NCI-H1436 (cell line): ENCODE measurements at regions not wholly inside any gene's neighbourhood (a gene's known extent, or its start where the extent isn't known, plus 50 kb on each side); places are given as distances from the start of the nearest gene placed in this dataset.

ENCODE experiments used
- DNase-seq: peaks from one replicate; lab custom pipeline; 2025; lab: John Stamatoyannopoulos, UW

GRCh38 chr5:60374409-60374808 is 325.6 kb downstream of the DEPDC1B start:
- DNase-seq: no peak

DNA sequence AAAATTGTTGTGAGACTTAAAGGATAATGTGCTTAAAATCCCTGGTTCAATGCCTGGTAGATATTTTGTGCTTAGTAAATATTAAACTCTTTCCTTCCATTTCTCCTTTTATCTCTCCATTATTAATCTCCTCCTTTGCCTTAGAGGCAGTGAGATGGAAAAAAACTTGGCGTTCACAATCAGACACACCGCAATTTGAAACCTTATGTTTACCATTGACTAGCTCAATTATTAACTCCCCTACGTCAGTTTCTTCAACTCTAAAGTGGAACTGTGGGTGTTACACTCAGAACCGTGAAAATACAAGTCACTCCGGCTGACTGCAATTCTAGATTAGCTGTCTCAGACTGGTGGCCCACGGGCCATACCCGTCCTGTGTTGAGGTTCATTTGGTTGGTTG is 327.2 kb downstream of the DEPDC1B start:
- no peak for DNase-seq

- no peak for DNase-seq
These were observed 328.9 kb downstream of the DEPDC1B start for GRCh38 chr5:60371065-60371464.

- DNase-seq: no peak
These were observed 329.5 kb downstream of the DEPDC1B start for GRCh38 chr5:60370508-60370907.

- DNase-seq: no peak
These were observed 330.6 kb downstream of the DEPDC1B start for GRCh38 chr5:60369391-60369790.

DNA sequence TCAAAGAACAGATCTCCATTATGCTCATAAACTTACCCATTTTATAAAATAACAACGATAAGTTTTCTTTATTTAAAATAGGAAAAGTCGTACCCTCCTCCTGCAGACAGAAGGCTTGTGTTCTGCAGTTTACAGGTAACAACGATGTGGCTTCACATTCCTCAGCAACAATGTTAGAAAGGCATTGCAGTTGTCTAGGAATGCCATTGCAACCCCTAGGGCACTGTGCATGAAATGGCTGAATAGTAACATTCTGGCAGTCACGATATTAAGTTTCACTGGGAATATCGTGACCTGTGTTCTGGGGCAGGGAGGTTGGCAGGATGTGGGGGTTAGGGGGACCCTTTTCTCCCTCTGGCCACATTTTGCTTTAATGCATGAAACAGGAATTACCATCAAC is 331.9 kb downstream of the DEPDC1B start:
- DNase-seq: no peak

DNA sequence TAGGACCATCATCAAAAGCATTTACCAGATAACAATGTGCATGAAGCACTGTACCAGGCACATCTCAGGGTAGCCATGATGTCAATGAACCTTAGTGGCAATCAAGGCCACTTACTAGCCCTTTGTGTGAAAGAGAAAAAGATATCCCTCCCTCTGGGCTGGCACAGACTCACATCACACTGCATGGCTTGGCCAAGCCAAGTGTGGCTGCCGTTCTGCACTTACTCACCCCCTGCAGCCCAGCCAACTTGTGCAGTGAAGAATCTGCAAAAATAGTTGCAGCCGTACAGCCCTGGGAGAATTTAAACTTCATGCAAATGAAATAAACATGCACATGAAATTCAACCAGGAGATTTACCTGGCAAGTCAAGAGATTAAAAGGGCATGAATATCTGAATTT is 333.5 kb downstream of the DEPDC1B start:
- no peak for DNase-seq

DNA sequence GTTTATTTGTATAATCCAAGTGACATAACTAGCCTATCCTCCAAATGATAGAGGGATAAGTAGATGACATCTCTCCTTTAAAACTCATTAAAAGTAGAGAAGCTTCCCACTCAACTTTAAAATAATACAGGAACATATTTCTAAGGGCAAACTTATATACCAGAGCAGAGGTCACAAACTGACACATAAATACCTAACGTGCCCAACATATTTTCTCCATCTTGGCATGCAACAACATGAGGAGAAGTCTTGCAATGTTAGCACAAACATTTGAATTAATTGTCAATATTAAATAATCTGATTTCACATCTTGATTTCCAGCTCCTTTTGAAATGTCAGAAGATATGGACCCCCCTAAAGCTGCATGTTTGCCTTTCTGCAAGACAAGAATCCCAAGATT is 335.0 kb downstream of the DEPDC1B start:
- no peak for DNase-seq

DNA sequence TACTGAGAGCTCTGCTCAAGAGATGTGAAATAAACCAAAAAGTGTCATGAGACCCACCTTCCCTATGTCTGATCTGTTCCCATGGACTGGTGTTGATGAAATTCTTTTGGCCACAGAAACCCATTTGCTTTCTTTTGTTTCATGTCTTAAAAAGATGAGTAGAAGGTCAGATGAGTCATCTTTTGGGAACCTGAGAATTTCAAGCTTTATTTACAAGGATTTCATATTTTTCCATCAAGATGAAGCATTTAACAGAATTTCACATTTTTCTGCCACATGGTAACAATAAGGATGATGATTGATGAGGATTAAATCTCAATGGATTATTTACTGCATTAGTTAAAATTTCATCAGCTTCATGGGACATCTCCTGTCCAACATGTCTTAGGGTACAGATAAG is 337.8 kb downstream of the DEPDC1B start:
- DNase-seq: no peak

DNA sequence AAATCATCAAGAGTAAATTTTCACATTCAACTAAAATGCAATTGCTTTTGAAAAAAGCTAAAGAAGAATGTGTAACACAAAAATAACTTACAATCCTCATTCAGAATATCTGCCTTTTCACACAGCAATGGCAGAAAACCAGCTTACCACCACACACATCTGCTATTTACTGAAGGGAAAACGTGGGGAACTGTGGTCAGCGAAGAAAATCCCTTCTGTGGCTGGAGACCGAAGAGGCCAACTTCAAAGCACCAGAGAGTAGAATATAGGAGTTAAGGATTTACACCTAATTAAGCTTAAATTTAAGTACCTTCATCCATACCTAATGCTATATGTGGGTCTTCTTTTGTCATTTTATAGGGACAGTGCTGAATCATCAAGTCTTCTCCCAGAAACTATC is 339.6 kb downstream of the DEPDC1B start:
- DNase-seq: no peak

DNA sequence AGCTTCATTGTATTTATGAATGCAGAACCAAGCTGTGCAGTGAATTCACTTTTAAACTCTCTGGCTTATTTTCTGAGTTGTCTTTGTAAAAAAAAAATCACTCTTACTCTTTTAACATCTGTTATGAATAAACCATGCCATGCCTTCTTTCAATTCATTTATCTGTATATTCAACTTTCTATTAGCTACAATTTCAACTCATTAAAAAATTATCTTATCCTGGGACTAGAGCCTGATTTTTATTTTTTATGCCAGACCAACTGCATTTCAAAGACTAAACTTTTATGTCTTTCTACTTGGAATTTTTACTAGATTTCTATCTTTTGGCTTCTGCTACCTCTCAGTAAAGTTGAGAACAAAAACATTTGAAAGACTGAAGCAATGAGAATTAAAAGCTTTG is 342.7 kb downstream of the DEPDC1B start:
- DNase-seq: no peak

- no peak for DNase-seq
These were observed 343.2 kb downstream of the DEPDC1B start for GRCh38 chr5:60356745-60357144.

DNA sequence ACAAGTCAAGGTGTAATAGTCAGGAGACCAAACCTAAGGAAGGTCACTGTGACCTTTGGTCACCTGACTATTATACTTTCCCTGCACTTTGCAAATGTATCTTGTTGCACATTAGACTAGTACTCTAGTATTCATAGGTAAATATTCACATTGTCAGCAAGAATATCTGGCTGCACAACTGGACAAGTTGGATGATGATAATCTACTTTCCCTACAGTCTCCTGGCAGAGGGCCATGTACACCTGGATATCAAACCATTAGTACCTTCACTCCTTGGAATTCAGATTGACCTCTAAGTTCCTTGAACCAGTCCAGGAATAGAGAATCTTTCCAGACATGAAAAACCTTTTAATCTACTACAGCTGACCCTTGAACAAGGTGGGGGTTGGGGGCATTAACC is 344.8 kb downstream of the DEPDC1B start:
- DNase-seq: no peak

DNA sequence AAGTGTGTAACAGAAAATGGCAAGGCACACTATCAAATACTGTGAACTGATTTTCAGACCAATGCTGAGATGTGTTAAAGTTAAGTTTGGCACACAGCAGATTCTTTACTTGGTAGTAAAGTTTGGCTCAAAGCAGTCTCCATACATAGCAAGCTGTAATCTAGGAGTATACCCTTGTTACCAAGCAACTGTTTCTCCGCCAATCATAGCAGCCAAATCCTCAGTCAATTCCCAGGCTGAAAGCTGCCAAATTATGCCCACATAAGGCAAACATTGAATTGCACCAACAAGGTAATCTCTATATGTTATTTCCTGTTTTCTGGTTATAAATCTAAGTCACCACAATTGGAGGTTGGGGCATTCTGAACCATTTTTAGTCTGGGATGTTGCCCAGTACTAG is 345.7 kb downstream of the DEPDC1B start:
- no peak for DNase-seq

DNA sequence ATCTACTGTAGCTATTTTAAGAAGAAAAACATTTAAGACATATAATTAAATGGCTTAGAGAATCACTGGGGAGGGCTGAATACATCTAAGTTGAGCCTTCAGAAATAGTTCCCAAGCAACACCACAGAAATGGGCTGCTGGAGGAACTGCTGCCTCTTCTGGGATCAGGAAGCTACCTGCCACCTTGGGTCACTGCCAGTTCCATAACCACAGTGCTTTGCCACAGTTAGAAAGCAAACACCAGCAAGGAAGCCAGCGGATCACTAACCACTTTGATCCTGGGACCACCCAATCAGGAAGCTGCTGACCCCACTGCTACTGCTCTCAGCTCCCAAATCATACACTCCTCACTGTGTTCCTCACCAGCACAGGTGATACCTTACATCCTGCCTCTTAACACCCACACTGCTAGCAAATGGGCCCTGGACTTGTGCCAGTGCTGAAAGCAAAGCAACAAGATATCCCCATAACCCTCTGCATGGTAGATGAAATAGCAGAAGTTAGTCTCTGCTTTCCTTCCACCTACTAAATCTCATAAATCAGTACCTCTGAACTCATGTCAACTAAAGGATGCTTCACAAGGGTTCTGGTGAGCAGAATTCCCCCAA is 346.9 kb downstream of the DEPDC1B start:
- no peak for DNase-seq

- no peak for DNase-seq
These were observed 349.2 kb downstream of the DEPDC1B start for GRCh38 chr5:60350794-60351193.

DNA sequence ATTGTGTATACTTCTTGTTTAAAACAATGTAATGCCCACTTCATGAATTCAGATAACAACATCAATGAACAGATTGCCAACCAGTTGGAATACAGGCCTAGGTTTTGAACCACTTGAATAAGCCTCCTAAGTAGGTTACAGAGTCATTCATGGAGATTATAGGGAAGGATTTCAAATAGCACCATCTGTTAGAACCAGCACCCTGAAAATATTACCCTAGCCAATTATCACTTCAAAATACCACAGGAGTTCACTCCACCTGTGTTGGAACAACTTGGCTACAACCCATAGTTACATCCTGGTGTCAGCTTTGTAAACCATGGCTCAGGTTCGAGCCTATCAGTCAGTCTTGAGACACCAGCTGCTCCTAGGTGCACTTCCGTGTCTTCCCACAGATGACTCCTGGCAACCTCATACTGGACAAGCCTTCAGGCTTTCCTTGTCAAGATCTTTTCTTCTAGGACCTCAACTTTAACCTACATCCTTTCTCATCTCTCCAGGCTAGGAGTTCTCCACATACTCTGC is 350.0 kb downstream of the DEPDC1B start:
- no peak for DNase-seq

GRCh38 chr5:60346393-60346792 is 353.6 kb downstream of the DEPDC1B start:
- no peak for DNase-seq

GRCh38 chr5:60343102-60343501 is 356.9 kb downstream of the DEPDC1B start:
- no peak for DNase-seq

DNA sequence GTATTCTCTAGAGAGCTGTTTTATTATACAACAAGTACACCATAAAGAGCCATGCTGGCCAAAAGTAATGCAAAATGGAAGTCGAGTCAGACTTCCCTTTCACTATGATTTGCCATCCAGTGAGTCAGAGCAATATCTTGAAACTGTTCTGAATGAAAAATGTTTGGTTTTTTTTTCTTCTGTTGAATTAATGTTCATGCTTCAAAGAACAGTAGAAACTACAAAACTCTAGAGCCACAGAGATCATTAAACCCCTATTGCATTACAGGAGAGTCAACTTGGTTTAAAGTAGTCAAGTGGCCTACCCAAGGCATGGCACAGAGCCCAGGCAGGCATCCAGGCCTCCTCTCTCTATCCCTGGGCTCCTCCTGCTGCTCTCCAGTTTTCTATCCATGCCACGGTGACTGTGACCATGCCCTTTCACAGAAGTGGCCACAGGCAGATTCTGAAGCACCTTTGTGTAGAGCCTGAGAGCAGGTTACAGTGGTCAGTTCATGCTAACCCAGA is 358.9 kb downstream of the DEPDC1B start:
- DNase-seq: no peak

DNA sequence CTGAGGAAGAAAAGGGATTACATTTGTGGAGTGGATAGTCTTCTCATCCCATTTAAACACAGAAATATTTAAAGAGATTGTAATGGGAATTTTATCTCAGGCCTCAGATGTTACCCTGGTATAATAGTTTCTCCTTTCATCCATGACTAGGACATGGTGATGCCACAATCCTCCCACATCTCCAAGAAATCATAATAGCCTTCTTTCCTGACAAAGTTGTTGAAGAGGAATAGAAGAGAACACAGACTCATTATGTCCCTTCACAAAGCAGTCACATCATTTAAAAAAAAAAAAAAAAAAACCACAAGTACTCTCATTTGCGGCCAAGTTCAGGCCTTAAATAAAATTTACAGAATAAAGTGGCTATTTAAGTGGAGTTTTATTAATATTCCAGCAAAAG is 359.6 kb downstream of the DEPDC1B start:
- DNase-seq: no peak

DNA sequence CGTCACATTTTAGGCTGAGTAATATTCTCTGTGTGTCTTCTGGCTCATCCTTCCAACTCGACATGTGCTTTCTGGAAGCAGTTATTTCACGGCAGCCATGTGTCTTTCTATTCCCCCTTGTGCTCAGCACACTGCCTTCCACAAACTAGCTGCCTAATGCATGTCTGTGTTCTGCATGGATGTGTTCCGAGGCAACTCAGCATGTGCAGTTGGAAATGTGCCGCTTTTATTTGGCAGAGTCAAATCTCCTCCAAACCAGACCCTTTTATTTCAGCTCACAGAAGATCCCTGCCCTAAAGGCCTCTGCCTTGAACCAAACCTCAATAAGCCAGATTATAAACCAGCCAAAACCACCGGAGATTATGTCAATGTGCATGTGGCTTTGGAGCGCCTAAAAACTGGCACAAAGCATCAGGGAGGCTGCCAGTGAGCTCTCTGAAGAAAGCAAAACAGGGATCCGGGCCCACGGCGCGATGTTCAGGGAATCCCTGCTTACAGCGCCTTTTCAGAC is 360.2 kb downstream of the DEPDC1B start:
- DNase-seq: no peak

DNA sequence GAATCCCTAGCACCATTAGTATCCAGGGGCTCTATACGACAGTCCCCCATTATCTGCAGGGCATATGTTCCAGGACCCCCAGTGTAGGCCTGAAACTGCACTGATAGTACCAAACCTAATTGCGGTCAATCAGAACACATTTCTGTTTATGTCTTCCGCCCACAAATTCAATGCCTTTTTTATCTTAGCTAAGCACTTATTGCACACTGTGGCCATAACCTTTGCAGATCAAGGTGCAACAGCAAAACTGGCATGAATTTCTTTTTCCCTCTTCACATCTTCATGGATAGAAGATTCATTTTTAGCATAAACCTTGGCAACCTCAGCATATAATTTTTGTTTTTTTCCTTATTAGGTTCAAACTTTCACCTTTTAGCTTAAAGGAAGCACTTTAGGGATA is 361.1 kb downstream of the DEPDC1B start:
- no peak for DNase-seq

DNA sequence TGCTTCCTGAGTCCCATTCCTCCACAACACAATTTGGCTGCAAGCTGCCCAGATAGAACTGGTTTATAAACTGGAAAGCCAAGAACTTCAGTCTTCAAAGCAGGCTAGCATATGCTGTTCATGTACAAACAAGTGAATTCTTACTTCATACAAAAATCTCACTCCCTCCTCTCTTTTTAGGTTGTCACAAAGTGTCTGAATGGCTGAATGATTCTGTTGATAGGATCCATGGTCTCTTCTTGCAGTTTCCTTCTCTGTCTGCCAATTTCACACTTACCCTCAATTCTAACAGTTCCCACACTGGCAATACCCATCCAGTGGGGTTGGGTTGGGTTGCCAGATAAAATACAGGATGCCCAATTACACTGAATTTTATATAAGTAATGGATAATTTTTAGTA is 363.5 kb downstream of the DEPDC1B start:
- no peak for DNase-seq
